HFFc6 (cell line): ENCODE measurements at regions not wholly inside any gene's neighbourhood (a gene's known extent, or its start where the extent isn't known, plus 50 kb on each side); places are given as distances from the start of the nearest gene placed in this dataset.

Source experiments
- DNase-seq: peaks from one replicate; pipeline ENCODE4 v3.0.0-alpha.2; 2018
- H3K27ac Mint-ChIP-seq: 2 replicates; pipeline ENCODE4 v1.8.0; 2020; ENCODE audit warnings: mild to moderate bottlenecking, mixed read lengths
- H3K27me3 Mint-ChIP-seq: 2 replicates; pipeline ENCODE4 v1.8.0; 2021; ENCODE audit warnings: mild to moderate bottlenecking, moderate library complexity, mixed read lengths; ENCODE audit not compliant: insufficient read depth
- H3K36me3 Mint-ChIP-seq: 2 replicates; pipeline ENCODE4 v1.8.0; 2021; ENCODE audit warnings: low read depth, mixed read lengths
- H3K4me1 Mint-ChIP-seq: 2 replicates; pipeline ENCODE4 v1.8.0; 2020; ENCODE audit warnings: low read depth, mixed read lengths
- H3K4me3 Mint-ChIP-seq: 2 replicates; pipeline ENCODE4 v1.8.0; 2020; ENCODE audit warnings: mild to moderate bottlenecking, moderate library complexity, mixed read lengths
- H3K9me3 Mint-ChIP-seq: 2 replicates; pipeline ENCODE4 v1.8.0; 2020; ENCODE audit warnings: mild to moderate bottlenecking, mixed read lengths
- CTCF ChIP-seq: fragments of 200-600 bp; sonication (generic); IDR thresholded peaks from 2 replicates; pipeline ENCODE4 v1.5.0; 2021; ENCODE audit warnings: antibody characterized with exemption, mild to moderate bottlenecking

- Mint-ChIP-seq H3K4me3 (no peak overlapping the region), H3K27me3 (no peaks in the 10 kb centered on the region), H3K9me3 (peaks cover 23% of the 10 kb centered on the region; the same call in 1 of the 2 replicates), H3K36me3 (no peaks in the 10 kb centered on the region), H3K4me1 (no peaks in the 10 kb centered on the region), H3K27ac (no peak overlapping the region)
- no peak for TF ChIP-seq CTCF
- no peak for DNase-seq
Observed at GRCh38 chr6:92339936-92340640, 1079.3 kb downstream of the EPHA7 start.

- H3K27me3 Mint-ChIP-seq = no peaks in the 10 kb centered on the region
- no peak overlapping the region for H3K4me3 Mint-ChIP-seq
- H3K9me3 Mint-ChIP-seq = peaks cover 26% of the 10 kb centered on the region
- H3K36me3 Mint-ChIP-seq = no peaks in the 10 kb centered on the region
- H3K4me1 Mint-ChIP-seq = no peaks in the 10 kb centered on the region
- no peak for DNase-seq
- no peak overlapping the region for H3K27ac Mint-ChIP-seq
- no peak for TF ChIP-seq CTCF
Observed at GRCh38 chr6:92337571-92337970, 1081.8 kb downstream of the EPHA7 start.

- Mint-ChIP-seq H3K36me3 (no peaks in the 10 kb centered on the region), H3K4me1 (no peaks in the 10 kb centered on the region), H3K27ac (no peak overlapping the region), H3K9me3 (peaks cover 13% of the 10 kb centered on the region), H3K27me3 (no peaks in the 10 kb centered on the region; the same call in 1 of the 2 replicates), H3K4me3 (no peak overlapping the region)
- DNase-seq = no peak
- no peak for TF ChIP-seq CTCF
Observed at GRCh38 chr6:92329208-92329847, 1090.0 kb downstream of the EPHA7 start.

GRCh38 chr6:92315312-92315711, 1104.0 kb downstream of the EPHA7 start:
- Mint-ChIP-seq H3K4me1 (no peaks in the 10 kb centered on the region), H3K27ac (no peak overlapping the region), H3K9me3 (peaks cover 34% of the 10 kb centered on the region), H3K36me3 (no peaks in the 10 kb centered on the region), H3K27me3 (no peaks in the 10 kb centered on the region), H3K4me3 (no peak overlapping the region)
- no peak for TF ChIP-seq CTCF
- no peak for DNase-seq

- no peaks in the 10 kb centered on the region; the same call in 1 of the 2 replicates for H3K36me3 Mint-ChIP-seq
- no peaks in the 10 kb centered on the region for H3K4me1 Mint-ChIP-seq
- no peaks in the 10 kb centered on the region for H3K27me3 Mint-ChIP-seq
- no peak overlapping the region for H3K27ac Mint-ChIP-seq
- H3K4me3 Mint-ChIP-seq = no peak overlapping the region
- no peak for TF ChIP-seq CTCF
- DNase-seq = no peak
- H3K9me3 Mint-ChIP-seq = peaks cover 25% of the 10 kb centered on the region
Observed at GRCh38 chr6:92297101-92297500, 1122.3 kb downstream of the EPHA7 start.
